ENCODE measurements at regions not wholly inside any gene's neighbourhood (a gene's known extent, or its start where the extent isn't known, plus 50 kb on each side); places are given as distances from the start of the nearest gene placed in this dataset.

DNA sequence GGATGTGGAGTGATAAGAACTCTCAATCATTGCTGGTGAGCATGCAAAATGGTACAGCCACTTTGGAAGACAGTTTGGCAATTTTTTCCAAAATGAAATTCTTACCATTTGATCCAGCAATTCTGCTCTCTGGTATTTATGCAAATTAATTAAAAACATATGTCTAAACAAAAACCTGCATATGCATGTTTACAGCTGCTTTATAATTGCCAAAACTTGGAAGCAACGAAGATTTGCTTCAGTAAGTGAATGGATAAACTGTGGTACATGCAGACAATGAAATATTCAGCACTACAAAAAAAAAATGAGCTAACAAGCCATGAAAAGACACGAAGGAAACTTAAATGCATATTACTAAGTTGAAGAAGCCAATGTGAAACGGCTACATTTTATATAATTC is 55.5 kb upstream of the SMLR1 start:
- no peak for DNase-seq

DNA sequence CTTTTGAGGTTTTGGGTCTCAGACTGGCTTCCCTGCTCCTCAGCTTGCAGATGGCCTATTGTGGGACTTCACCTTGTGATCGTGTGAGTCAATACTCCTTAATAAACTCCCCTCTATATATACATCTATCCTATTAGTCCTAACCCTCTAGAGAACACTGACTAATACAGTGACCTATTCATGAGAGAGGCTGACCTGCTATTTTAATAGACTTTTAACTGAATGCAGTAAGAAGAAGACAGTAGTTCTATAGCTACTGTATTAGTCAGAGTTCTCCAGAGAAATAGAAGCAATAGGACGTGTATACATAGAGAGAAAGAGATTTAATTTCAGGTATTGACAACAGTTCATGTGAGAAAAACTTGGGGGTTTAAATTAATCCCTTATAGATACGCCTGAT is 53.3 kb upstream of the SMLR1 start:
- DNase-seq, result no peak

DNA sequence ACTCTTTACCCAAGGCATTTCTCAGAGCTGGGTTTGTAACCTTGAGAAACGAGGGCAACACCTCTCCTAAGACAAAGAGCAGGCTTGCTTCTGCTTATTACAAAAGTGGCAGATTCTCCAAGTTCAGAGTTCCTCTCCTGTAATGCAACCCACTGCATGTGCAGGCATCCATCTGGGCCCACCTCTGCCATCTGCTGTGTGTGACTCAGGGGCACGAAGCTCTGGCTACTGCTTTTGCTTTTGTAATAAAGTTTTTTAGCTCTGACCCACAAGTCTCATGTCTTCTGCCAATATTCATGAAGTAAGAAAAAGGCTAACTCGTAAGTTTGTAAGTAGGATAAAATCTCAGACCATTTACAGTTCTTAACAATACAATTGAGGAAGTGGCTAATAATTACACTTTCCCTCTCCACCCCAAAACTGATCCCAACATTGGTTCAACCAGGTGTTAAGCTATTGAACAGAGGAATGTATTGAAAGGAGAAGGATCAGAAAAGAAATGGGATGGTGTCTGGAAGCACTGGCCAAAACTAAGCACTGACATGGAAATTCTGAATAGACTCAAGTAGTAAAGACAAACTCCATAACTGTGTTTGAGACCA is 51.7 kb upstream of the SMLR1 start:
- no peak for DNase-seq

DNA sequence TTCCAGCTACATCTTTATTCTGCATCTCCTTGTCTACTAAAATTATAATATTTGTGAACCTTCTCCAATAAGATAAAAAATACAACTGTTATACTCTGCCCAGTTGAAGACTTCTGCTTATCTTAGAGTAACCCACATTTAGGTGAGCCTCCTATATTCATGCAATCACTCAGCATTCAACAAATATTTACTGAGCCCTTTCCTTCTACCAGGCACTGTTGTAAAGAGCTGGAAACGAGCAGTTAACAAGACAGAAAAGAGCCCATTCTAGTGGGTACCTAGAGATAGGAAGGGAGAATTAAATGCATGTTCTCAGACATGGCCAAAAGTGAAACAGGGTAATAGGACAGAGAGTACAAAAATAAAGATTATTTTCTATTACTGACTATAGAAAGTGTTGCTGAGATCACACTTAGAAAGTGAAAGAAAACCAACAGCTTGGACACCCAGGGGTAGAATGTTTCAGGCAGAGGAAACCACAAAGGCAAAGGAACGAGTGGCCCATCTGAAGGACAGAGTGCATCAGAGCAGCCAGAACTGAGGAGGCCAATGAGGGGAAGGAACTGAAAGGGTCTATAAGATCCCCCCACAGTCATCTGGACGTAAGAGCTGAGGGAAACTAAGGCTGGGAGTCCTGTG is 50.8 kb upstream of the SMLR1 start:
- DNase-seq, result no peak

Data from midbrain (tissue), 1 donor.